GM21737 (cell line): ENCODE measurements at regions not wholly inside any gene's neighbourhood (a gene's known extent, or its start where the extent isn't known, plus 50 kb on each side); places are given as distances from the start of the nearest gene placed in this dataset.

Experiments
- ATAC-seq: cut with Tn5 transposase; IDR thresholded peaks from one replicate; pipeline ENCODE4 v1.9.1; 2021; ENCODE audit warnings: mild to moderate bottlenecking, moderate library complexity; ENCODE audit not compliant: unreplicated experiment

GRCh38 chr10:60669501-60669900 lies 108.8 kb upstream of the CDK1 start:
- no peak for ATAC-seq

DNA sequence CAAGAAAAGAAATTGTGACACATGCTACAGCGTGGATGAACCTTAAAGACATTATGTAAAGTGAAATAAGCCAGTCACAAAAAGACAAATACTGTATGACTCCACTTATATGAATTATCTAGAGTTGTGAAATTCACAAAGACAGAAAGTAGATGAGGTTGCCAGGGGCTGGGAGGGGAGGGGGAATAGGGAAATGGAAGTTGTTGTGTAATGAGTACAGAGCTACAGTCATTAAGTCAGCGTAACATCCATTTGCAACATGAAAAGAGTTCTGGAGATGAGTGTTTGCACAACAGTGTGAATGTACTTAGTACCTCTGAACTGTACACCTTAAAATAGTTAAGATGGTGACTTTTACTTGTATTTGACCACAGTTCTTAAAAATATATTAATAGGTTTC lies 112.1 kb upstream of the CDK1 start:
- ATAC-seq: no peak

- no peak for ATAC-seq
Observed at GRCh38 chr10:60664859-60665258, 113.4 kb upstream of the CDK1 start.

- no peak for ATAC-seq
Observed at GRCh38 chr10:60663850-60664249, 114.4 kb upstream of the CDK1 start.

DNA sequence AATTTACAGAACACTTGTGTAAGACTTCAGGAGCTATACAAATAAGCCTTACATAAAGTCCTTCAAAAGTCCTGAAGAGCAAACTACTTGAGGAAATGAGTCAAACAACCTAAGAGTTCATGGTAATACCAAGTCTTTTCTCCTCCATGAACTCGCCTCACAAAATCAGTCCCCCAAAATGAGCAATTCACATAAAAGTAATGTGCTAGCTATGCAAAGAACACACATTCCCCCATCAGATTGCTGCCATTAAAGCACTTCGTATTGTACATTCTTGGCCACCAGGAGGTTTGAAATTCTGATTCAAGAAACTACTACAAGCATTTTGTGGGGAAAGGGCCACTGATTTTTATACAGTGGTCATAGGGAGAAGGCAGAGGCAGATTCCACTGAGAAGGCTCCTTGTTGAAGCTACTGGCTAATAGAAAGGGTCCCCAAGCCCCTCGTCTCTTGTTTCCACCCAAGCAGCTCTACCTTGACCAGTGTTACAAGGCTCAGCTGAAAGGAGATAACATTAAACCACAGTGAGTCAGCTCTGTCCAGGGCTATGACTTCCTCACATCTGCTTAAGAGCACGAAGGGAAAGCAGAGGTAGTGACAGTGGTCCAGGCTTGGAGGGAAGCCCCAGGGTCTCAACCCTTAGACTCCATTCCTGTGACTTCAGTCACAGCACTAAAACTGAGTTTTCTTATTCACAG lies 115.2 kb upstream of the CDK1 start:
- no peak for ATAC-seq

DNA sequence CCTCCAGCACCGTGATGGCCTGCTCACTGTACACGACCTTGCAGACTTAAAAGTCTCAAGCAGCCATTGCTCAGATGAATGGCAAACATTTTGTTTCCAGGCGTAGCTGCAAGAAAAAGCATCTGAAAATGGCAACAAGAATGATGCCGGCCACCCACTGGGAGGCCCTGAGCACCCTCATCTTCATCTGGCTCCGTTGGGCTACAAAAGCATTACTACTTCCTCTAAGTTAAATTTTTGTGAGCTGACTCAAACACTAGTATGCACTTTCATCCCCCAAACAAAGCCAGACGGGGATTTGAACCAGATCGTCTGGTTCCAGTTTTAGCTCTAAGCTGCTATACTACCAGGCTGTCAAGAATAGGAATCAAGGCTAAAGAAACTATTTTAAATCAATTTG lies 116.6 kb upstream of the CDK1 start:
- ATAC-seq: no peak

DNA sequence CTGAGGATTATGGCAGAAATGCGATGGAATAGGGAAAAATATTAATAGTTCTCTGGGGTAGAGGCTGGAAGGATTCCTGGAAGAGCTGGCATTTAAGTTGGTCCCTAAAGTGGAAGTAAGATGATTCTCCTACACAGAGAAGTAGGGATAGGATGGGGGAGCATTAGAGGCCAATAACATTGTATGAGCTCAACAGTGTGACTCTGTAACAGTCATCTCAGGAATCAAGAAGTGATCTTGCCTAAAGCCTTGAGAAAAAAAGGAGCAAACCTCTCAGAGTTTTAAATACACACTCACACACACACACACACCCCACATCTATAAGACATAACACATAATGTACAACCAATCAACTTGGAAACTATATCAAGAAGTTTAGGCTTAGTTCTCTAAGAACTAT lies 117.7 kb upstream of the CDK1 start:
- ATAC-seq: no peak

DNA sequence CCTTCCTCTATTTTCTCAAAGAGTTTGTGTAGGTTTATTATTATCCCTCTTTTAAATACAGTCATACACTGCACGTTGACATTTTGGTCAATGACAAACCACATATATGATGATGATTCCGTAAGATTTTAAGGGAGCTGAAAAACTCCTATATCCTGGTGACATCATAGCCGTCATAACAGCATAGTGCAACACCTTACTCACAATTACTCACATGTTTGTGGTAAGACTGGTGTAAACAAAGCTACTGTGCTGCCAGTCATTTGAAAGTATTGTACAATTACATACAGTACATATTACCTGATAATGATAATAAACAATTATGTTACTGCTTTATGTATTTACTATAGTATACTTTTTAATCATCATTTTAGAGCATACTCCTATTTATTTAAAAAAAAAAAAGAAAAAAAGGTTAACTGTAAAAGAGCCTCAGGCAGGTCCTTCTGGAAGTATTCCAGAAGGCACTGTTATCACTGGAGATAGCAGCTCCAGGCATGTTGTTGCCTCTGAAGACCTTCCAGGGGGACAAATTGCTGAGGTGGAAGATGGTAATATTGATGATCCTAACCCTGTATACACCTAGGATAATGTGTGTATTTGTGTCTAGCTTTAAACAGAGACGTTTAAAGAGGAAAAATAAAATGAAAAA lies 123.3 kb upstream of the CDK1 start:
- ATAC-seq: no peak

- ATAC-seq: peak; percentile 89
Observed at GRCh38 chr10:60652628-60653027, 125.7 kb upstream of the CDK1 start.

GRCh38 chr10:60650378-60650800 lies 127.9 kb upstream of the CDK1 start:
- no peak for ATAC-seq

DNA sequence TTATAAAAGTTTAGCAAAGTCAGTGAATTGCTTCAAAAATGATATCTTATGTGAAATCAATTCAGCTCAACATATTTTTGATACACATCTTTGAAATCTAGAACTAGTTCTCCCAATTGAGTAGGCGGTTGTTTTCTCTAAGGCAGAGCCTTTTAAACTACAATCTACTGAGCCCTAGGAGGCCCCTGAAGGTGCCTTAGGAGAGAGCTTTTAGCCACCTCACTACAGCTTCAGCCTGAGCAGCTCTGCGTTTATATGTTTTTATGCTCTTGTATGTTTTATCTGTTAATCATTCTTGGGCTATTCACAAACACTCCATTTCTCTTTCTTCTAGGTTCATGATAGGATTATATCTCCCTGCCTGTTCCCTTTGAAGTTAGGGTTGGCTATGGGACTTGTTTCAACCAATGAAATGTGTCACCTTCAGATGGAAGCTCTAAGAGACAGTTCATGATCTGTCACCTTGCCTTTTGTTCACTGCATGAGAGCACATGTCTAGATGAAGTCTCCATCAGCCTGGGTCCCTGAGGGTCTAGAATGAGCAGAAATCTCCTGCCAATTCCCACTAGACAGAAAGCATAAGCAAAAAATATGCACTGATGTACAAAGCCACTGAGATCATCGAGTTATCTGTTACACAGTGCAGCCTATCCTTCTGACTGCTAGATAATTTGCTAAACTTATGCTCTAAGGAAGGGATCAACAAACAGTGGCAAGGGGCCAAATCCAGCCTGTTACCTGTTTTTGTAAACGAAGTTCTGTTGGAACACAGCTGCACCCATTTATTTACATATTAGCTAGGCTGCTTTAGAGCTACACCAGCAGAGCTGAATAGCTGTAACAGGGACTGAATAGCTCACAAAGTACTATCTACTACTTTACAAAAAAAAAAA lies 128.5 kb upstream of the CDK1 start:
- ATAC-seq: no peak

DNA sequence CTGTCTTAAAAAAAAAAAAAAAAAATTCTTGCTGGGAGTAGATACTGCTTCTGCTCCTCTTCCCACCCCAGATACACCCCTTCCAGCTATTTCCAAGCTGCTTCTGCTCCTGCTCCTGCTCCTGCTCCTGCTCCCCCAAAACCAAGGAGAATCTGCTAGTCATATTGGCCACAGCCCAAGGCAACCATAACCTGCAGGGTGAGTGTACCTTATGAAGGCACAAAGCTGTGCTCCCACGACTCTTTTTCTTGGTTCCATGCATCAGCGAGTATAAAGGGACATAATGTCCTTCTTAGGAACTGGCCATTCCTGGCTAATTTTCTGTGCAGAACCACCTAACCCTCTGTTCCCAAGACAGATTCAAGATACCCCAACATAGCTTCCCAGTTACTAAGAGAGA lies 129.5 kb upstream of the CDK1 start:
- ATAC-seq: no peak

DNA sequence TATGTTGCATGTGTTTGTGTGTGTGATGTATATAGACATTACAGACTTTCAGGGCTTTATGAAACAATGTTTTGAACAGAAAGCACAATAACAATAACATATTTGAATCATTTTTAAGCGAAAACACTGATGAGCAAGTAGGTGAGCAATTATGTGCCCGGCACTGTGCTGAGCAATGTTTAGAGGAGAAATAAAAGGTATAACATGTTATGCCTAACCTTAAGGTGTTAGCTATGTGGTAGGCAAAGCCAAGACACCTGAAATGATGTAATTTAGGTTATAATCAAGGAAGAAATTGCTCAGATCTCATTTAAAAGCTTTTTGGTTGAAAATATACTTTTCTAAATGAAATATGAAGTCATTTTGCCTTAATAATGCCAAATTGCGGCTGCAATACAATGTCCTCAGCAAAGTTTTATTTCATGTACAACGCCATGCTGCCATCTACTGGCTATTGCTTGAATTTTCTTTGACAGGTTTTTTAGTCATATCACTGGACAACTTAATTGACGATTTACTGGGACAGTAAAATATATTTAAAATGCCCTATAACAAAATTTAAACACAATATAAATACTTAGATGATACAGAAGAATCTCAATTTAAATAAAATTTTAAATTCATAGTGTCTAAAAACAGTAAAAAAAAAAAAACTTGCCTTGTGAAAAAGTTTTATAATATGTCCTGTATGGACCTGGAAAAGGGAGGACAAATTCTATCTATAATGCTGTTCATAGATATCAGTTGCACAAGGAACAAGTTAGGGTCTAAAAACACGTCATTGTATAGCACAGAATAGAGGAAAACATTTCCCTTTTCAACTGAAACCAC lies 131.1 kb upstream of the CDK1 start:
- ATAC-seq: no peak

DNA sequence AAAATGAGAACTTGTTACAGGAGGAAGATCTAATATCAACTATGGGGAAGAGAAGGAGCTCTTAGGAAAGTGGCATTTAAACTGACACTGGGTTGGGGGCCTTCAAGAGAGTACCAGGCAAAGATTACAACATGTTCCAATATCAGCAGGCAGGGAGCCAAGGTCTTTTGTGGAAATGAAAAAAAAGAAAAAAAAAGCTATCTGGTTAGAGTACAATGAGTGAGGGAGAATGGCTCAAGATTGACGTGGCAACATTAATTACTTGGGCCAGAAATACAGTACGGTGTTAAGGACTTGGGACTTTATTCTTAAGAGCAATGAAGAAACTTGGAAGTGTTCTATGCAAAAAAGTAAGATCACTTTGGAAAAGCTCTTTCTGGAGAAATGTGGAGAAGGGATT lies 132.3 kb upstream of the CDK1 start:
- ATAC-seq: no peak

DNA sequence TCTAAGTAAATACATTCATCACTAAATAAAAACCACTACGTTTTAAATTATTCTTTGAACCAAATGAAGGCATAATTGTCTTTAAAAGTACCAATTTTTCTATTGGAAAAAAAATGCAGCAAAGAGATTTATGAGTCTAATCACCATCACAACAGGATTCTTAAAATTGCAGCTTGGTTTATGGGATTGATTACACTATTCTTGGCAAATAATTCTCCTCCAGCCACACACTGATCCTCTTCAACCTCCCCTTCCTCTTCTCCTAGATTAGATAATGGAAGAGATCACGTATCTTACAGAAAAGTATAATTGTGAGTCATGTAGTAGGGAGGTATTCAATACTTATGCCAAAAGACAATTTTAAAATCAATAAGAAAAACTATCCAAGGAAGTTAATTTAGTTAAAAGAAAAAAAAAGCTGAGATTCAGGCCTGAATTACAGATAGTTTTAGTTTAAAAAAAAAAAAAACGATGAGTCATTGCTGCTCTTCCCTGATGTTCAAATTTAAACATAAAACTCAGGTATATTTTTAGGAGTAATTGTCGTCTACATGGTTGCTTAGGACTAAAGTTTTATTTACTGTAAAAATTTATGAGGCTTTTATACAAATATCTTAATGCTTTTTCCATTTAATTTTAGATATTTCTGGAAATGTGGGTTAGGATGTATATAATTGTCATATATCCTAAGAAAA lies 133.7 kb upstream of the CDK1 start:
- no peak for ATAC-seq

DNA sequence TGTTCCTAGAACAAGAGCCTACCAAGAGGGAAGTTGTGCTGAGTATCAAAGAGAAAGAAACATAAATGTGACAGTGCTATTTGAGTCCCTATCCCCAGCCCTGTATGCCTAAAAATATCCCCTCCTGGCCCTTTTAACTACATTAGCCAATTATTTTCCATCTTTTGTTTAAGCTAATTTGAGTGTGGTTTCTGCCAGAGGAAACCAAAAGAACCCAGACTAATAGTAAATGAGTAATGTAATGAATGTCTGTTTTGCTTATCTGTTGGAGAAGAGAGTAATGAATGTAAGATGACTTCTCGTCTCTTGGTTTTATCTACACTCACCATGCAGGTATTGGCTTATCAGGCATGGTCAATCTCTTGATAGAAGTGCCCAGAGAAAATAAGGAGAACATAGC lies 134.4 kb upstream of the CDK1 start:
- ATAC-seq: no peak

- ATAC-seq: no peak
Observed at GRCh38 chr10:60629332-60629731, 148.9 kb upstream of the CDK1 start.

- no peak for ATAC-seq
Observed at GRCh38 chr10:60627778-60628748, 150.2 kb upstream of the CDK1 start.

GRCh38 chr10:60626037-60626436 lies 152.2 kb upstream of the CDK1 start:
- no peak for ATAC-seq
